GM18505 (cell line): ENCODE measurements at regions not wholly inside any gene's neighbourhood (a gene's known extent, or its start where the extent isn't known, plus 50 kb on each side); places are given as distances from the start of the nearest gene placed in this dataset.

Experiments
- ATAC-seq: cut with Tn5 transposase; IDR thresholded peaks from one replicate; pipeline ENCODE4 v1.9.1; 2021; ENCODE audit not compliant: unreplicated experiment
- POLR2A ChIP-seq: IDR thresholded peaks from 4 replicates; pipeline ENCODE4 v1.6.1; 2011; ENCODE audit warnings: borderline replicate concordance; ENCODE audit not compliant: insufficient read depth, insufficient read length; ENCODE audit errors: extremely low read depth

DNA sequence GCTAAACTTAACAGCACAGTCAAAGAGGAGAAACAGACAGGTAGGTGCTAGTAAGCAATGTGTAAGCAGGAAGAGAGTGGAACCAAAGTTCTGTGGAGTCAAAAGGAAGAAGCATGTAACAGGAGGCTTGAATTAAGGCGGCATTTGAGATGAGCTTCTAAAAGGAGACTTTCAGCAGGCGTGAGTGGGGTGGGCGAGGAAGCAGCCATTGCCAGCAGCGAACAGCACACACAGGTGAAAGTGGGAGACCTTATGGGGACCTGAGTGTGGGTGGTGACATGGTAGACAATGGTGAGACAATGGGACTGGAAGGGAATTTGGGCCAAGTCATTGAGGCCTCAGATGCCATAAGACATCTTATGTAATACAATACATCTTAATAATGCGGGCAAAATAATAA is 195.0 kb downstream of the PAX1 start:
- no peak for TF ChIP-seq POLR2A
- ATAC-seq: no peak

DNA sequence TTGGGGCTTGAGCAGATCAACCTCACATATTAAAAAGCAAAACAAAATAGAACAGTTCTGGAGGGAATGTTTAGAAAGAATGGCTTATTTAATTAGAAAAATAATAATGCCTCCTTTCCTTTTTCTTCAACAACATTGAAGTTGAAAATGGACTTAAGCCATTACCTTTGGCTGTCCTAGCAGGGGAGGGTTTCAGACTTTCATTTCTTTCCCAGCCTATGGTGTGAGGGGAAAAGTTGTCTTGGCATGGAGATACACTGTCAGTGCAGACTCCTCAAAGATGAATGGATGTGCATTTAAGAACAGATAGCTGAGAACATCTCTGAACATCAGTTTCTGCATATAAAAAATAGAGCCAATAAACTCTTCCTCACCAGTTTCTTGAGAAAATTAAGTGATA is 169.5 kb downstream of the PAX1 start:
- TF ChIP-seq POLR2A: no peak
- no peak for ATAC-seq

DNA sequence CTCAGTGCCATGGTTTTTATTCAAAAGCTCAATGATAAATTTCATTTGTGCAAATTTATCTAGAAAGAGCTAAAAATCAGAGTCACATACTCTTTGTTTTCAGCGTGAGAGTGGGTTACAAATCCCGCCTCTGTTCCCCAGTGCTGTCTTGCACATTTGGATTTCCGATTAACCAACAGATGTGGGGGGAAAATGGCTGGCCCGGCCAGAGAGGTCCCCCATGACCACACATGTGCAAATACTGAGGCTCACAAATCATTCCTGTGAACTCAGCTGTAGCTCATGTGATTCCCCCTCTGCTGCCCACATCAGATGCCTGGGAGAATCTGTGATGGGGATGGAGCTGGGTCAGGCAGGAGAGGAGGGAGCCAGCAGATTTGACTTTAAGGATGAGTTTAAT is 168.7 kb downstream of the PAX1 start:
- no peak for TF ChIP-seq POLR2A
- no peak for ATAC-seq

DNA sequence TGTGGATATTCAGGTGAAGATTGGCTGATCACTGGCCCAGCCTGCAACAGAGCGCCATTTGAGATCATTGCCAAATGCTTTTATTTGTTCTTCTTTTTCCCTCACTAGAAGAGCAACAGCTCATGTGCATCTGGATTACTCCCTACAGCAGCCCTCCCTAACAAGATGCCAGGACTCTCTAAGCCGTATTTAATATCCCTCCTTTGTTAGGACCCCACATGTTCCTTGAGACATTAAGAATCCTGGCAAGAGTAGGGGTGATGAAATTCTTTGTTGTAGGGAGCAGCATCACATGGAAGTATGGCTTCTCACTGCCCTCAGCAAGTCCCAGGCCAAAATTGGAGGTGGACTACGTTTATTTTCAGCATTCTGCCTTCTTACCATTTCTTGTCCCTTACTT is 167.8 kb downstream of the PAX1 start:
- ATAC-seq: no peak
- TF ChIP-seq POLR2A: no peak

DNA sequence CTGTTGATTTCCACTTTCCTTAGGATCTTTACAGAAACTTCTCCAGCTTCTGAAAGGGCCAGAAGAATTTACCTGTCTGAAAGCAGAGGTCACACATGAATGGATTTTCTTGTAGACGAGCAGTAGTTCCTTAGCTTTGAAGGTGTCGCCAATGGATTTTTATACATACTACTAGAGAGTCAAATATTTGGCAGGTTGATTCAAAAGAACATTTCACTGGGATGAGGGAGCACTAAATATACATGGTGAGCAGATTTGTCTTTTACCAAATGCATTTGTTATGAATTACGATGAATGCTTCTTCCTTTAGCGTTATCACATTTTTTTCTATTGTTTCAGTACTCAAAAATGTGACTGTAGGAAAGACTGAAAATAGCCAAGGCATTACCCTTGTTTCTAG is 162.3 kb downstream of the PAX1 start:
- no peak for ATAC-seq
- no peak for TF ChIP-seq POLR2A

DNA sequence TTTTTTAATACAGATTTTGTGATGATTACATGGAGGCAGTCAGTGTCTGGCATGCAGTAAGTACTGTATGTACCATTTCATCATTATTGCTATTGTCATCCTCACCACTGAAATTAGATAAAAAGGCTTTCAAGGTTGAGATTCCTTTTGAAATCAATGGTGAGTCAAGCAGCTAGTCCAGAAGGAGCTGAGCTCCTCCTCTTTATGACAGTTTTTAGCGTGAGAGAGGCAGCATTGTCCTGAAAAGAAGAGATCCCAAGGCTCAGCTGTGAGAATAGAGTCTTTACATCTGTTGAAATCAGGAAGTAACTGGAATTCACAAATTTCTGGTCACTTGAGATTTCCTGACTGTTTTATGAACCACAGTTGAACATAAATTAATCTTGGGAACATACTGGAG is 161.9 kb downstream of the PAX1 start:
- ATAC-seq: no peak
- TF ChIP-seq POLR2A: no peak

DNA sequence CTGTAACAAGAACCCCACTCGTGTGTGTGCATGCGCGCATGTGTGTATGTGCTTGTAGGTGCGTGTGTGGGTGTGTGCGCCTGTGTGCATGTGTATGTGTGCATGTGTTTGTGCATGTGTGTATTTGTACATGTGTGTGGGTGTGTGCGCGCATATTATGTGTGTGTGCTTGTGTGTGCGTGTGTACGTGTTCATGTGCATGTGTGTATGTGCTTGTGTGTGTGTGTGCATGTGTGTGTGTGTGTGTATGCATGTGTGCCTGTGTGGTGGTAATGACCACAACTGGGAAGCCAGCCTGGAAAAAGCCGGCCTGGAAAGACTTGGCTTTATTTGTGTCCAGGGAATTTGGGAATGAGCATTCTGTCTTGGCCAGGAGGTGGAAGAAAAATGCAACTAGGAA is 157.5 kb downstream of the PAX1 start:
- no peak for ATAC-seq

DNA sequence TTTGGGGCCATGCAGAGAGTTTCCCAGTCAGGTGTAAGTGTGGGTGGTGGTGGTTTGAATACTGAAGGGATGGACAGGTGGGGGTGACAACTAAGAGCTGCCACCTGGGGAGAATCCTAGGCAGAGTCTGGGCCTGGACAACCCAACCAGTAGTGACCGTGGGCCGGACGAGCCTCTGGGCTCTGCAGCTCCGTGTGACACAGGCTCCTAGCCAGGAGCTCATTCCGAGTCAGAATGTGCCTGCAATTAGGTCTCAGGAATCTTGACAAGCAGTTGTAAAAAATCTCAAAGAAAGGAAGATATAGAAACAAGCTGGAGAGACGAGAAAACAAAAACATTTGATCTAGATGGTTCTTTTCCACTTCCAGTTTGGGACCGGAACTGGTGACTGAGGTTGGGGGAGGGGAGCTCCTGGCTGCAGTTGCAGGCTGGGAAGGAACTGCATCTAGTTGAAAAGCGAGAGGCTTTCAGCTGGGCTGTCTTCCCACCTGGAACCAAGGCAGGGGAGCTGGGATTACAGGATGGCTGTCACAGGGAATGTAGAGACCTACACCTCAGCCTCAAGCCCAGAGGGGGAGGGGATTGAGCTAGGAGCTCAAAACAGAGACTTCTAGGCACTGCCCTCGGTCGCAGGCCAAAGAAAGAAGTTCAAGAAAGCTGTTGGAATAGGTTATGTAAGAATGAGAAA is 156.9 kb downstream of the PAX1 start:
- ATAC-seq: no peak
- TF ChIP-seq POLR2A: no peak

More for the DNA sequence above, 157.5 kb downstream of the PAX1 start:
- no peak for TF ChIP-seq POLR2A

DNA sequence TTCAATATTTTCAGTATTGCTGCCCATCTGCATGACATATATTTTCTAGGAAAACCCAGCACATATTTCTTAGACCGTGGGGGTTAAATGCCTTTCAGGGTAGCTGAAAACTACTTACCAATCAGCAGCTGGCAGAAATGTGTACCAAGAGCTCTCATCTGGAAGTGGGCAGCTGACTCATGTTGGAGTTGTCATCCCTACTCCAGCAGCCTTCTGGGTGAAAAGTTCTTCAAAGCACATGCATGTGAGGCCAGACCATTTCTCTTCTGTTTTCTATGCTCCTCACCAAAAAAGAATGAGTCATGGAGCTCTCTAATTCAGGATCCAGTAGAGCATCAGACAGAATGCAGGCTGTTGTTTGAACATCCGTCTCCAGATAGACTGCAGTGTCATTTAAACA is 135.5 kb downstream of the PAX1 start:
- no peak for TF ChIP-seq POLR2A
- no peak for ATAC-seq

DNA sequence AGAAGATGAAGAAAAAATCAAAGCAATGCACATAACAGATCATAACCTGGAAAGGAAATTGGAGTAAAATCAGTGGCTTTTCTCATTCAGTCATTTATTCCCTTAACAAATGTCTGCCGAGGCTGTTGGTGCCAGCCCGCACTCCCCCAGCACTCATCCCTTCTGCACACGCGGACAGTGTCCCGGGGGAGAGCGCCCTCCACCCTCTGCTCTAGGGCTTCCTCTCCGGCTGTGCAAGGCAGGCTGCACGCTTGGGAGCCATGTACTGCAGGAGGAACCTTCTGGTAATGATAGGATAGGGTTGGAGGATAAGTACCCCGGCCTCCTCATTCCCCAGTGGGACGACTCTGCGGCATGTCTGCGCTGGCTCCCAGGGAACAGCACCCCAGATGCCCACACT is 134.5 kb downstream of the PAX1 start:
- no peak for TF ChIP-seq POLR2A
- no peak for ATAC-seq

DNA sequence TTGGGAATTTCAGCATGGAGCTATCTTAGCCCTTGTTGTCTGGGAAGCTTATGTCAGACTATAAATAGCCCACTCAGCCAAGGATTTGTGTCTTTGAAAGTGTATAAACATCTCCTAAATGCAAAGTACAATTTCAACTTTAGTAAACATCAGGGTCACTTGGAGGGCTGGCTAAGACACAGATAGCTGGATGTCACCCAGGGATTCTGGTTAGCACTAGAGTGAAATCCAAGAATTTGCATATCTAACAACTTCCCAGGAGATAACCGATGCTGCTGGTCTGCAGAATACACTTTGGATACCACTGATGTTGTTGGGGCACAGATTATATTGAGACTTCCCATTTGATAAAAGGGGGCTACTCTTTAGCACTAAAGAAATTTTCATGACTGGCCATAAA is 130.9 kb downstream of the PAX1 start:
- no peak for ATAC-seq
- no peak for TF ChIP-seq POLR2A

DNA sequence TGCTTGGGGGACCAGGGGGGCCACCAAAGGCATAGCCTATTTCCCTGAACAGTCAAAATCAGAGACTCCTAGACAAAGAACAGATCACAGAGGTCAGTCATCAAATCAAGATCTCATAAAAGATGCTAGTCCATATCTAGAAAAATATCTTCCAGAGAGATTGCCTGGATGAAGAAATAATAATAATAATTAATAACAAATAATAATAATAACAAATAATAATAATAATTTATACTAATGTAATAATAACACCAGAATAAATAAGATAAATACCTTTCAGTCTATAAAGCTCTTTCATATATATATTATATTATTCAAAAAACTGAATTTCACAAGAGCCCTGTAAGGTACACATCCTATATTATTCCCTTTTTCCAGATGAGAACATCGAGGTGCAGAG is 129.6 kb downstream of the PAX1 start:
- no peak for ATAC-seq
- TF ChIP-seq POLR2A: no peak

DNA sequence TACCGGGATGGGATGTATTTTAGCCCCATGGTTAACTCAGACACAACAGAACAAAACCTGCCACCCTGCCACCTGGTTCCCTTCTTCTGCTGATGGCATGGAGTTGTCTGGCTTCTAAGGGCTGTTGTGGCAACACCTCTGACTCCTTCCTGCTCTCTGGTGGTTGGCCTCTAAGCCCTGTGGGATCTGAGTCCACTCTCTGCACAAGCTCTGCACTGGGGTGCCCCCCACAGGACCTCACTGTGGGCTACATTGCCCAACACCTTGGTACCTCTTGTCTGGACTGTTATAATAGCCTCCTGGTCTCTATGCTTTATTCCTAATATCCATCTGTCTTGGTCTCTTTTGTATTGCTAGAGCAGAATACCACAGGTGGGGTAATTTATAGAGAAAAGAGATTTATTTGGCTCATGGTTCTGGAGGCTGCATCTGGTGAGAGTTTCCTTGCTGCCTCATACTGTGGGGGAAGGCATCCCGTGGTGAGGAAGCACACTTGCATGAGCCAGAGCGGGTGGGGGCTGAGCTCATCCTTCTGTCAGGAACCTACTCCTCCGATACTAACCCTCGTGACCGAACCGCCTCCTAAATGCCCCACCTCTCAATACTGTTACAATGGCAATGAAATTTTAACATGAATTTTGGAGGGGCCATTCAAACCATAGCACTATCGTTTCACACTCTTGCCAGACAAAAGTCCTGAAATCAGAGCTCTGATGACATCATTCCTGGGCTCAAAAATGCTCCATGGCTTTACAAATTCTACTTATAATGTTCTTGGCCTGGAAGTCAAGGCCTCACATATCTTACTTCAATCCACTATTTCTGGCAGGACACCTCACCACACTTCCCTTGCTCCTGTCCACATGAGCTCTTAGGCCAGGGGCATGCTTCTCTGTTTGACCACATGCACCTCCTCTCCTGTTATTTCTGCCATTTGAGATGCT is 127.2 kb downstream of the PAX1 start:
- ATAC-seq: no peak
- no peak for TF ChIP-seq POLR2A

DNA sequence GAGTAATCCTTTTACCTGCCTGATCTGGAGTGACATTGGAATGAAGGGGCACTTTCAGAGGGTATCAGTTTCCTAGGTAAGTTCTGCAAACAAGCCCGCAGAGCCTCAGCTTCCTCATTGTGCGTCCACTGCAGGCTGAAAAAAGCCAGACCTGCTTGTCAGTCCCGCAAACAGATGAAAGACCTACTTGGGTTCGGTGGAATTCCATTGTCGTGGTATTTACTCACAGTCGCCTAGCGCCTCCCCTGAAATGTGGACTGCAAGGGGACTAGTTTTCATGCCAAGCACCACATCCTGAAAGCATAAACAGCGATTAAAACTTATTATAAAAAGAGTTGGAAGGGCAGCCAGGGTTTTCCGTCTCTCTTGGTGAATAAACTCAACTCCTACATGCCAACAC is 121.5 kb downstream of the PAX1 start:
- ATAC-seq: no peak
- TF ChIP-seq POLR2A: no peak

DNA sequence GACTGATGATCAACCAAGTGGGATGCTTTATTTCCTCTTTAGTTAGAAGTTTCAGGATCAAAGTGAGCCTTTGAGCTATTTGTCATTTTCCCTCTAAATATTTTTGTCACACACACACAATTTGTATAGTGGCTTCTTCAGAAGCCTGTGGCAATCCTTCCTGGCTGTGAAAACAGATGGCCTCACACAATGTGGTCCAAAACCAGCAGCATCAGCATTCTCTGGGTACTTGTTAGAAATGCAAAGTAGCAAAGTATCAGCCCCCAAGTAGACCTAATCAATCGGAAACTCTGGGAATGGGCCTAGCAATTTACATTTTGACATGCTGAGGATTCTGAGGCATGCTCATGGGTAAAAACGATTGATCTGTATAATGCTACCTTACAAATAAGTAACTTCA is 115.9 kb downstream of the PAX1 start:
- no peak for ATAC-seq
- no peak for TF ChIP-seq POLR2A

DNA sequence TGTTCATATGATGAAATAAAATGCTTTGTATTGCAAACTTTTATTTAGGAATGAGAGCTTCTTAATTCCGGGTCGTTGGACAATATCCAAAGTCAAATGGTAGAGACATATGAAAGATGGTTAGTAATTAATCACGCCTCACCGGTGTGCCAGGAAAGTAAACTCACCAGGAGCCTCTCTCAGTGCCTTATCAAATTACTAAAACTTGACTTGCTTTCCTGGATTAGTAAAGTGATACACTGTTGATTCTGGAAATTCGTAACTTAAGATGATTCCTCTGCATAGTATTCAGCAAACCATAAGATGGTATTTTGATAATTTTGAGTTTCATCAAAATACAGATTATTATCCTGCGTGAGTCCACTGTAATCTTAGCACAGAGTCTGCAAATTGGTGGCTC is 115.2 kb downstream of the PAX1 start:
- ATAC-seq: no peak
- TF ChIP-seq POLR2A: no peak
